HFFc6 (cell line): ENCODE measurements at regions not wholly inside any gene's neighbourhood (a gene's known extent, or its start where the extent isn't known, plus 50 kb on each side); places are given as distances from the start of the nearest gene placed in this dataset.

Experiments used
- DNase-seq: peaks from one replicate; pipeline ENCODE4 v3.0.0-alpha.2; 2018
- H3K27ac Mint-ChIP-seq: 2 replicates; pipeline ENCODE4 v1.8.0; 2020; ENCODE audit warnings: mild to moderate bottlenecking, mixed read lengths
- H3K27me3 Mint-ChIP-seq: 2 replicates; pipeline ENCODE4 v1.8.0; 2021; ENCODE audit warnings: mild to moderate bottlenecking, moderate library complexity, mixed read lengths; ENCODE audit not compliant: insufficient read depth
- H3K36me3 Mint-ChIP-seq: 2 replicates; pipeline ENCODE4 v1.8.0; 2021; ENCODE audit warnings: low read depth, mixed read lengths
- H3K4me1 Mint-ChIP-seq: 2 replicates; pipeline ENCODE4 v1.8.0; 2020; ENCODE audit warnings: low read depth, mixed read lengths
- H3K4me3 Mint-ChIP-seq: 2 replicates; pipeline ENCODE4 v1.8.0; 2020; ENCODE audit warnings: mild to moderate bottlenecking, moderate library complexity, mixed read lengths
- H3K9me3 Mint-ChIP-seq: 2 replicates; pipeline ENCODE4 v1.8.0; 2020; ENCODE audit warnings: mild to moderate bottlenecking, mixed read lengths
- CTCF ChIP-seq: fragments of 200-600 bp; sonication (generic); IDR thresholded peaks from 2 replicates; pipeline ENCODE4 v1.5.0; 2021; ENCODE audit warnings: antibody characterized with exemption, mild to moderate bottlenecking

- no peak for DNase-seq
- H3K4me1 Mint-ChIP-seq: peaks cover 11% of the 10 kb centered on the region
- no peak for TF ChIP-seq CTCF
- no peaks in the 10 kb centered on the region; the same call in 1 of the 2 replicates for H3K27me3 Mint-ChIP-seq
- H3K27ac Mint-ChIP-seq: no peak overlapping the region
- no peaks in the 10 kb centered on the region for H3K36me3 Mint-ChIP-seq
- H3K4me3 Mint-ChIP-seq: no peak overlapping the region
- H3K9me3 Mint-ChIP-seq: no peaks in the 10 kb centered on the region
These were observed 87.0 kb upstream of the TLE1 start for GRCh38 chr9:81776390-81776789.

GRCh38 chr9:81776834-81777233, 87.5 kb upstream of the TLE1 start:
- no peaks in the 10 kb centered on the region for H3K36me3 Mint-ChIP-seq

GRCh38 chr9:81777482-81777881, 88.1 kb upstream of the TLE1 start:
- TF ChIP-seq CTCF: no peak
- no peaks in the 10 kb centered on the region for H3K36me3 Mint-ChIP-seq

More at GRCh38 chr9:81776834-81777233, 87.5 kb upstream of the TLE1 start:
- H3K27ac Mint-ChIP-seq: no peak overlapping the region
- no peak for TF ChIP-seq CTCF
- no peak for DNase-seq
- peaks cover 3% of the 10 kb centered on the region for H3K27me3 Mint-ChIP-seq
- peaks cover 7% of the 10 kb centered on the region for H3K4me1 Mint-ChIP-seq
- H3K4me3 Mint-ChIP-seq: no peak overlapping the region
- H3K9me3 Mint-ChIP-seq: no peaks in the 10 kb centered on the region

GRCh38 chr9:81782313-81782995, 93.1 kb upstream of the TLE1 start:
- H3K4me3 Mint-ChIP-seq: no peak overlapping the region
- no peaks in the 10 kb centered on the region for H3K9me3 Mint-ChIP-seq
- TF ChIP-seq CTCF: no peak
- H3K4me1 Mint-ChIP-seq: peaks cover 6% of the 10 kb centered on the region
- peaks cover 3% of the 10 kb centered on the region; the same call in 1 of the 2 replicates for H3K27me3 Mint-ChIP-seq
- DNase-seq: no peak
- no peaks in the 10 kb centered on the region for H3K36me3 Mint-ChIP-seq
- no peak overlapping the region for H3K27ac Mint-ChIP-seq

More at GRCh38 chr9:81777482-81777881, 88.1 kb upstream of the TLE1 start:
- peaks cover under 1% of the 10 kb centered on the region for H3K4me1 Mint-ChIP-seq
- no peak for DNase-seq
- no peak overlapping the region for H3K4me3 Mint-ChIP-seq
- H3K9me3 Mint-ChIP-seq: no peaks in the 10 kb centered on the region
- peaks cover 3% of the 10 kb centered on the region for H3K27me3 Mint-ChIP-seq
- no peak overlapping the region for H3K27ac Mint-ChIP-seq

GRCh38 chr9:81787747-81788632, 98.6 kb upstream of the TLE1 start:
- Mint-ChIP-seq H3K36me3 (no peaks in the 10 kb centered on the region), H3K27ac (peak overlapping the region; percentile 66), H3K27me3 (peaks cover 1% of the 10 kb centered on the region; the same call in 1 of the 2 replicates), H3K4me1 (peaks cover 29% of the 10 kb centered on the region), H3K9me3 (no peaks in the 10 kb centered on the region), H3K4me3 (peak overlapping the region; percentile 16; the same call in 1 of the 2 replicates)
- TF ChIP-seq CTCF: no peak
- DNase-seq: peak; percentile 89
